ENCODE measurements at regions not wholly inside any gene's neighbourhood (a gene's known extent, or its start where the extent isn't known, plus 50 kb on each side); places are given as distances from the start of the nearest gene placed in this dataset.

DNA sequence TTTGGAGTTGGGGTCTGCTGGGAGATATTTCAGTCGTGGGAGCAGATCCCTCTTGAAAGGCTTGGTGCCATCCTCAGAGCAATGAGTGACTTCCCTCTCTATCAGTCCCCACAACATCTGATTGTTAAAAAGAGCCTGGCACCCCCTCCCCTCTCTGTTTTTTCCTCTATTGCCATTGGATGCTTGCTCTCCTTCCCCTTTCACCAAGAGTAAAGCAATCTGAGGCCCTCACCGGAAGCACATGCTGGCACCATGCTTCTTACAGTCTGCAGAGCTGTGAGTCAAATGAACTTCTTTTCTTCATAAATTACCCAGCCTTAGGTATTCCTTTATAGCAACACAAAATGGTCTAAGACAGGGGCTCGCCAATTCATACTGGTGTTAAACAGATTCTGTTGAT lies 99.1 kb upstream of the CCND2 start:
- ChIA-PET POLR2A (ENCODE audit: low non-redundant PET) (no interaction called here), CTCF (no interaction called here)
- H3K36me3 ChIP-seq (ENCODE audit: insufficient read depth, low read length, poor library complexity, severe bottlenecking), result no peaks in the 10 kb centered on the region
- no peaks in the 10 kb centered on the region for H3K9me3 ChIP-seq (ENCODE audit: low read depth, low read length, poor library complexity, severe bottlenecking)
- H3K4me3 ChIP-seq (ENCODE audit: low read depth, low read length, poor library complexity, severe bottlenecking), result no peak overlapping the region
- H3K27ac ChIP-seq (ENCODE audit: low read depth, low read length, poor library complexity, severe bottlenecking), result no peak overlapping the region
- no peak for DNase-seq (ENCODE audit: low spot score)
- peaks cover 10% of the 10 kb centered on the region for H3K27me3 ChIP-seq (replicated peaks; ENCODE audit: insufficient read depth, low read depth, low read length, poor library complexity)
- no peaks in the 10 kb centered on the region for H3K4me1 ChIP-seq (ENCODE audit: insufficient read depth, low read length, poor library complexity, severe bottlenecking)
- no TSS peak for BruUV-seq (replicated peaks)
- no peak for TF ChIP-seq EZH2 (IDR thresholded peaks at IDR 0.05; ENCODE audit: borderline replicate concordance, low read depth, low read length, poor library complexity, severe bottlenecking)
- TF ChIP-seq, protein P1, sequence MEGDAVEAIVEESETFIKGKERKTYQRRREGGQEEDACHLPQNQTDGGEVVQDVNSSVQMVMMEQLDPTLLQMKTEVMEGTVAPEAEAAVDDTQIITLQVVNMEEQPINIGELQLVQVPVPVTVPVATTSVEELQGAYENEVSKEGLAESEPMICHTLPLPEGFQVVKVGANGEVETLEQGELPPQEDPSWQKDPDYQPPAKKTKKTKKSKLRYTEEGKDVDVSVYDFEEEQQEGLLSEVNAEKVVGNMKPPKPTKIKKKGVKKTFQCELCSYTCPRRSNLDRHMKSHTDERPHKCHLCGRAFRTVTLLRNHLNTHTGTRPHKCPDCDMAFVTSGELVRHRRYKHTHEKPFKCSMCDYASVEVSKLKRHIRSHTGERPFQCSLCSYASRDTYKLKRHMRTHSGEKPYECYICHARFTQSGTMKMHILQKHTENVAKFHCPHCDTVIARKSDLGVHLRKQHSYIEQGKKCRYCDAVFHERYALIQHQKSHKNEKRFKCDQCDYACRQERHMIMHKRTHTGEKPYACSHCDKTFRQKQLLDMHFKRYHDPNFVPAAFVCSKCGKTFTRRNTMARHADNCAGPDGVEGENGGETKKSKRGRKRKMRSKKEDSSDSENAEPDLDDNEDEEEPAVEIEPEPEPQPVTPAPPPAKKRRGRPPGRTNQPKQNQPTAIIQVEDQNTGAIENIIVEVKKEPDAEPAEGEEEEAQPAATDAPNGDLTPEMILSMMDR (conservative IDR thresholded peaks at IDR 0.05; ENCODE audit: low read depth, low read length), result no peak
- intact Hi-C loops (cut with micrococcal nuclease; ENCODE audit: unreplicated experiment), result no loop called here

DNA sequence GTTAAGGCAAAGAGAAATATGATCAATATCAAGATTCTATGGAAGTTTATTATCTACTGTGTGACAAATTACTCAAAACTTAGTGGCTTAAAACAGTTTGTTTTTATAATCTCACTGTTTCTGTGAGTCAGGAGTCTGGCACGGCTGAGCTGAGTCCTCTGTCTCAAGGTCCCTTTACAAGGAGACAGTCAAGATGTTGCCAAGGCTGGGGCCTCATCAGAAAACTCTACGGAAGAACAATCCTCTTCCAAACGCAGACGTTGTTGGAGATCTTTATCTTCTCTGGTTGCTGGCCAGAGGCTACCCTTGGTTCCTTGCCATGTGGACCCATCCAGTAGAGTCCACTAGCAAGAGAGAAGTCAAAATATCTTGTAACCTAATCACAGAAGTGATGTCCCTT lies 100.6 kb upstream of the CCND2 start:
- Histone ChIP-seq H3K27me3 (replicated peaks; ENCODE audit: insufficient read depth, low read depth, low read length, poor library complexity) (peaks cover 5% of the 10 kb centered on the region), H3K27ac (ENCODE audit: low read depth, low read length, poor library complexity, severe bottlenecking) (no peak overlapping the region), H3K36me3 (ENCODE audit: insufficient read depth, low read length, poor library complexity, severe bottlenecking) (no peaks in the 10 kb centered on the region), H3K4me1 (ENCODE audit: insufficient read depth, low read length, poor library complexity, severe bottlenecking) (no peaks in the 10 kb centered on the region), H3K4me3 (ENCODE audit: low read depth, low read length, poor library complexity, severe bottlenecking) (no peak overlapping the region), H3K9me3 (ENCODE audit: low read depth, low read length, poor library complexity, severe bottlenecking) (no peaks in the 10 kb centered on the region)
- BruUV-seq (replicated peaks), result no TSS peak
- intact Hi-C loops (cut with micrococcal nuclease; ENCODE audit: unreplicated experiment), result no loop called here
- DNase-seq (ENCODE audit: low spot score), result no peak
- no peak for TF ChIP-seq EZH2 (IDR thresholded peaks at IDR 0.05; ENCODE audit: borderline replicate concordance, low read depth, low read length, poor library complexity, severe bottlenecking)
- TF ChIP-seq, protein P1 (conservative IDR thresholded peaks at IDR 0.05; ENCODE audit: low read depth, low read length), result no peak
- ChIA-PET CTCF (no interaction called here), POLR2A (ENCODE audit: low non-redundant PET) (no interaction called here)

DNA sequence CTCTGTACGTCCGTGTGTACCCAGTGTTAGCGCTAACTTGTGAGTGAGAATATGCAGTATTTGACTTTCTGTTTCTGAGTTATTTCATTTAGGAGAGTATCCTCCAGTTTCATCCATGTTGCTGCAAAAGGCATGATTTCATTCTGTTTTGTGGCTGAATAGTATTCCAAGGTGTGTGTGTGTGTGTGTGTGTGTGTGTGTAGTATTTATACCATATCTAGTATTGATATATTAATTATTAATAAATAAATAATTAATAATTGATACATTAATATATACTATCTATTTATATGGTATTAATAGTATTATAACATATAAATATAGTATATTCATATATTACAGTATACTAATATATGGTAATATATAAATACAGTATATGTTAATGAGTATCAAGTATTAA lies 101.8 kb upstream of the CCND2 start:
- H3K27me3 ChIP-seq (replicated peaks; ENCODE audit: insufficient read depth, low read depth, low read length, poor library complexity), result peaks cover 5% of the 10 kb centered on the region
- BruUV-seq (replicated peaks), result no TSS peak
- no peaks in the 10 kb centered on the region for H3K9me3 ChIP-seq (ENCODE audit: low read depth, low read length, poor library complexity, severe bottlenecking)
- no peak overlapping the region for H3K4me3 ChIP-seq (ENCODE audit: low read depth, low read length, poor library complexity, severe bottlenecking)
- ChIA-PET POLR2A (ENCODE audit: low non-redundant PET) (interaction anchor here (0.6 kb wide), 1 partner anchor 871 kb away, joined by 3 read pairs; no protein-coding TSS in a partner anchor), CTCF (no interaction called here)
- H3K27ac ChIP-seq (ENCODE audit: low read depth, low read length, poor library complexity, severe bottlenecking), result no peak overlapping the region
- TF ChIP-seq EZH2 (IDR thresholded peaks at IDR 0.05; ENCODE audit: borderline replicate concordance, low read depth, low read length, poor library complexity, severe bottlenecking), result no peak
- H3K4me1 ChIP-seq (ENCODE audit: insufficient read depth, low read length, poor library complexity, severe bottlenecking), result no peaks in the 10 kb centered on the region
- H3K36me3 ChIP-seq (ENCODE audit: insufficient read depth, low read length, poor library complexity, severe bottlenecking), result no peaks in the 10 kb centered on the region
- intact Hi-C loops (cut with micrococcal nuclease; ENCODE audit: unreplicated experiment), result no loop called here
- no peak for DNase-seq (ENCODE audit: low spot score)

DNA sequence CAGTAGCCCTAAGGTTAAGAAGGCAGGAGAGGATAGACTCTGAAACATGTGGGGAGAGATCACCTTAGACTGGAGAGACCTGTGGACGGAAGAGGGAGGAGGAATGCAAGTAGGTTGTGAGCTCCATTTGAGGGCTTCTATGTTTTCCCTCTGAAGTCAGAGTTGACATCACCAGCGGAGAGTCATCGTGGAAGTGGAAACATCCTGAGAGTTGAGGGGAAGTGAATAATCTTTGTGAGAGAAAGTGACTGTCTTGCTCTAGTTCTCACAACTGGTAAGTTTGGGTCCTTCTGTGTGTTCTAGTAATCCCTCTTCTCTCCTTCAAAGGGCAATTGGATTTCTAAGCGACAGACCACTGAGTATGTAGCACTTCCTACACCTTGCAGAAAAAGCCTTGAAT lies 103.6 kb upstream of the CCND2 start:
- Histone ChIP-seq H3K9me3 (ENCODE audit: low read depth, low read length, poor library complexity, severe bottlenecking) (no peaks in the 10 kb centered on the region), H3K4me1 (ENCODE audit: insufficient read depth, low read length, poor library complexity, severe bottlenecking) (no peaks in the 10 kb centered on the region), H3K27me3 (replicated peaks; ENCODE audit: insufficient read depth, low read depth, low read length, poor library complexity) (peaks cover 13% of the 10 kb centered on the region), H3K27ac (ENCODE audit: low read depth, low read length, poor library complexity, severe bottlenecking) (no peak overlapping the region), H3K4me3 (ENCODE audit: low read depth, low read length, poor library complexity, severe bottlenecking) (no peak overlapping the region), H3K36me3 (ENCODE audit: insufficient read depth, low read length, poor library complexity, severe bottlenecking) (no peaks in the 10 kb centered on the region)
- no peak for TF ChIP-seq EZH2 (IDR thresholded peaks at IDR 0.05; ENCODE audit: borderline replicate concordance, low read depth, low read length, poor library complexity, severe bottlenecking)
- TF ChIP-seq, protein P1 (conservative IDR thresholded peaks at IDR 0.05; ENCODE audit: low read depth, low read length), result no peak
- ChIA-PET CTCF (no interaction called here), POLR2A (ENCODE audit: low non-redundant PET) (no interaction called here)
- no peak for DNase-seq (ENCODE audit: low spot score)
- BruUV-seq (replicated peaks), result no TSS peak
- intact Hi-C loops (cut with micrococcal nuclease; ENCODE audit: unreplicated experiment), result no loop called here

All from A673 (cell line).